ENCODE measurements at regions not wholly inside any gene's neighbourhood (a gene's known extent, or its start where the extent isn't known, plus 50 kb on each side); places are given as distances from the start of the nearest gene placed in this dataset.

DNA sequence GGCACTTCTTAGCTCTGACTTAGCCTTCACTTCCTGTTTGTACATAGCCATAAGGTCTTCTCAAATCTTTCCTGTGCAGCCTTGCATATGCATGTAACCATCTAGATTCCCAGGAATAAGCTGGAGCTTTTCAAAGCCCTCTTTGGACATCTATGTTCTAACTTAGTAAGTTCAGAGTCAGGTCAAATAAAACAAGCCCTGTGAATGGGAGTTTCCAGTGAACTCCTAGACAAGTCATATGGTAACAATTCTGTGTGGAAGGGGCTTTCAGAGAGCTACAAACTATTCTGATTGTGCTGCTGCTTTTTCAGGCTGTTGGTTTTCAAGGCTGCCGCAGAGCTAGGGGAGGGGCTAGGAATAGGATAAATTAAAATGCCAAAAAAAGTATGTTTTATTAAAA, 208.4 kb upstream of the AKR1E2 start:
- BruUV-seq (replicated peaks) = no TSS peak
- POLR2A ChIA-PET = interaction anchor here (1.0 to 1.2 kb wide), 2 partner anchors 9 to 32 kb away, joined by 3 read pairs; no protein-coding TSS in a partner anchor
- in situ Hi-C loops (cut with MboI) = no loop called here

More for the DNA sequence above, 208.4 kb upstream of the AKR1E2 start:
- Histone ChIP-seq H3K9ac (ENCODE audit: insufficient read depth in 1 of 2, low read depth in 2 of 2, low read length in 2 of 2) (no peak overlapping the region), H3K9me1 (ENCODE audit: control insufficient read depth, insufficient read depth, low read length) (no peaks in the 10 kb centered on the region), H3K4me1 (replicated peaks in 1 of 2; ENCODE audit: control insufficient read depth in 2 of 2, insufficient read depth in 2 of 2, low read length in 2 of 2) (no peaks in the 10 kb centered on the region), H4K20me1 (replicated peaks; ENCODE audit: control insufficient read depth, insufficient read depth, low read length) (no peaks in the 10 kb centered on the region), H3K4me3 (no peak overlapping the region), H3K27me3 (ENCODE audit: control insufficient read depth in 2 of 2, insufficient read depth in 2 of 2, low read length in 2 of 2) (peaks cover 0 to 5% of the 10 kb centered on the region in 2 experiments; a peak in 1 of 5 replicates), H3K4me2 (ENCODE audit: insufficient read depth, low read length) (no peak overlapping the region), H3K36me3 (ENCODE audit: control insufficient read depth, insufficient read depth, low read length) (no peaks in the 10 kb centered on the region), H3K27ac (ENCODE audit: extremely low read depth, low read depth, low read length) (no peak overlapping the region), H3K9me3 (replicated peaks; ENCODE audit: control insufficient read depth, insufficient read depth, low read depth, low read length) (no peaks in the 10 kb centered on the region), H3K79me2 (ENCODE audit: control insufficient read depth, insufficient read depth, low read length) (no peaks in the 10 kb centered on the region), H2AFZ (ENCODE audit: low read depth, low read length) (no peak overlapping the region)
- ATAC-seq = no peak
- no peak for DNase-seq (ENCODE audit: extremely low read depth in 1 of 4, low spot score in 3 of 4)
- 0% methylated on average over 1 of the region's 1 CpG for WGBS (ENCODE audit: insufficient coverage, low coverage, missing lambda C conversion rate)
- intact Hi-C loops (cut with micrococcal nuclease) = no loop called here
- TF ChIP-seq, protein P1, sequence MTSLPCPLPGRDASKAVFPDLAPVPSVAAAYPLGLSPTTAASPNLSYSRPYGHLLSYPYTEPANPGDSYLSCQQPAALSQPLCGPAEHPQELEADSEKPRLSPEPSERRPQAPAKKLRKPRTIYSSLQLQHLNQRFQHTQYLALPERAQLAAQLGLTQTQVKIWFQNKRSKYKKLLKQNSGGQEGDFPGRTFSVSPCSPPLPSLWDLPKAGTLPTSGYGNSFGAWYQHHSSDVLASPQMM (CRISPR knock-in tag; IDR thresholded peaks at IDR 0.05) = no peak
- no peak for TF ChIP-seq POLR3G (IDR thresholded peaks at IDR 0.05; ENCODE audit: extremely low read depth, insufficient read length, insufficient replicate concordance)
- no peak for TF ChIP-seq NFATC3 (IDR thresholded peaks at IDR 0.05)
- no peak for TF ChIP-seq ZFP36 (IDR thresholded peaks at IDR 0.05; ENCODE audit: low read depth, low read length, partially characterized antibody)
- TF ChIP-seq PPARD (CRISPR knock-in tag; IDR thresholded peaks at IDR 0.05) = no peak
- no peak for TF ChIP-seq HDGF (IDR thresholded peaks at IDR 0.05)
- TF ChIP-seq TAL1 (IDR thresholded peaks at IDR 0.05) = no peak
- TF ChIP-seq, protein P2, sequence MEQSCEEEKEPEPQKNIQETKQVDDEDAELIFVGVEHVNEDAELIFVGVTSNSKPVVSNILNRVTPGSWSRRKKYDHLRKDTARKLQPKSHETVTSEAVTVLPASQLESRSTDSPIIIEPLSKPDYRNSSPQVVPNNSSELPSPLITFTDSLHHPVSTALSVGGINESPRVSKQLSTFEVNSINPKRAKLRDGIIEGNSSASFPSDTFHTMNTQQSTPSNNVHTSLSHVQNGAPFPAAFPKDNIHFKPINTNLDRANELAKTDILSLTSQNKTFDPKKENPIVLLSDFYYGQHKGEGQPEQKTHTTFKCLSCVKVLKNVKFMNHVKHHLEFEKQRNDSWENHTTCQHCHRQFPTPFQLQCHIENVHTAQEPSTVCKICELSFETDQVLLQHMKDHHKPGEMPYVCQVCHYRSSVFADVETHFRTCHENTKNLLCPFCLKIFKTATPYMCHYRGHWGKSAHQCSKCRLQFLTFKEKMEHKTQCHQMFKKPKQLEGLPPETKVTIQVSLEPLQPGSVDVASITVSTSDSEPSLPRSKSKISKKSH (CRISPR knock-in tag; IDR thresholded peaks at IDR 0.05) = no peak
- no peak for TF ChIP-seq ZNF143 (CRISPR knock-in tag; IDR thresholded peaks at IDR 0.05)
- TF ChIP-seq, protein P3, sequence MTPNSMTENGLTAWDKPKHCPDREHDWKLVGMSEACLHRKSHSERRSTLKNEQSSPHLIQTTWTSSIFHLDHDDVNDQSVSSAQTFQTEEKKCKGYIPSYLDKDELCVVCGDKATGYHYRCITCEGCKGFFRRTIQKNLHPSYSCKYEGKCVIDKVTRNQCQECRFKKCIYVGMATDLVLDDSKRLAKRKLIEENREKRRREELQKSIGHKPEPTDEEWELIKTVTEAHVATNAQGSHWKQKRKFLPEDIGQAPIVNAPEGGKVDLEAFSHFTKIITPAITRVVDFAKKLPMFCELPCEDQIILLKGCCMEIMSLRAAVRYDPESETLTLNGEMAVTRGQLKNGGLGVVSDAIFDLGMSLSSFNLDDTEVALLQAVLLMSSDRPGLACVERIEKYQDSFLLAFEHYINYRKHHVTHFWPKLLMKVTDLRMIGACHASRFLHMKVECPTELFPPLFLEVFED (CRISPR knock-in tag; conservative IDR thresholded peaks at IDR 0.05) = no peak
- TF ChIP-seq TCFL5 (CRISPR knock-in tag; conservative IDR thresholded peaks at IDR 0.05) = no peak
- TF ChIP-seq, protein P4, sequence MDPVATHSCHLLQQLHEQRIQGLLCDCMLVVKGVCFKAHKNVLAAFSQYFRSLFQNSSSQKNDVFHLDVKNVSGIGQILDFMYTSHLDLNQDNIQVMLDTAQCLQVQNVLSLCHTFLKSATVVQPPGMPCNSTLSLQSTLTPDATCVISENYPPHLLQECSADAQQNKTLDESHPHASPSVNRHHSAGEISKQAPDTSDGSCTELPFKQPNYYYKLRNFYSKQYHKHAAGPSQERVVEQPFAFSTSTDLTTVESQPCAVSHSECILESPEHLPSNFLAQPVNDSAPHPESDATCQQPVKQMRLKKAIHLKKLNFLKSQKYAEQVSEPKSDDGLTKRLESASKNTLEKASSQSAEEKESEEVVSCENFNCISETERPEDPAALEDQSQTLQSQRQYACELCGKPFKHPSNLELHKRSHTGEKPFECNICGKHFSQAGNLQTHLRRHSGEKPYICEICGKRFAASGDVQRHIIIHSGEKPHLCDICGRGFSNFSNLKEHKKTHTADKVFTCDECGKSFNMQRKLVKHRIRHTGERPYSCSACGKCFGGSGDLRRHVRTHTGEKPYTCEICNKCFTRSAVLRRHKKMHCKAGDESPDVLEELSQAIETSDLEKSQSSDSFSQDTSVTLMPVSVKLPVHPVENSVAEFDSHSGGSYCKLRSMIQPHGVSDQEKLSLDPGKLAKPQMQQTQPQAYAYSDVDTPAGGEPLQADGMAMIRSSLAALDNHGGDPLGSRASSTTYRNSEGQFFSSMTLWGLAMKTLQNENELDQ (CRISPR knock-in tag; IDR thresholded peaks at IDR 0.05; ENCODE audit: borderline replicate concordance) = no peak
- TF ChIP-seq ZKSCAN1 (IDR thresholded peaks at IDR 0.05; ENCODE audit: low read depth, low read length) = no peak
- FAIRE-seq = no peak
- CTCF ChIA-PET (ENCODE audit: low intra/inter-chr PET ratio) = no interaction called here

All from K562 (cell line).